GM23248 (cell line): ENCODE measurements at regions not wholly inside any gene's neighbourhood (a gene's known extent, or its start where the extent isn't known, plus 50 kb on each side); places are given as distances from the start of the nearest gene placed in this dataset.

Experiments used
- EZH2 ChIP-seq: fragments of 200-600 bp; sonication (generic); IDR thresholded peaks from 2 replicates; pipeline ENCODE4 v1.6.1; 2018; ENCODE audit warnings: antibody characterized with exemption, mild to moderate bottlenecking; ENCODE audit not compliant: insufficient read depth, poor library complexity, severe bottlenecking
- EZH2phosphoT487 ChIP-seq: fragments of 200-600 bp; sonication (generic); IDR thresholded peaks from 2 replicates; pipeline ENCODE4 v1.6.1; 2018; ENCODE audit warnings: antibody characterized with exemption, moderate library complexity, mild to moderate bottlenecking, low read depth; ENCODE audit not compliant: insufficient read depth

GRCh38 chr5:26749829-26750228 is 288.6 kb downstream of the CDH9 start:
- TF ChIP-seq EZH2phosphoT487 (no peak), EZH2 (no peak)
